ENCODE measurements at regions not wholly inside any gene's neighbourhood (a gene's known extent, or its start where the extent isn't known, plus 50 kb on each side); places are given as distances from the start of the nearest gene placed in this dataset.

DNA sequence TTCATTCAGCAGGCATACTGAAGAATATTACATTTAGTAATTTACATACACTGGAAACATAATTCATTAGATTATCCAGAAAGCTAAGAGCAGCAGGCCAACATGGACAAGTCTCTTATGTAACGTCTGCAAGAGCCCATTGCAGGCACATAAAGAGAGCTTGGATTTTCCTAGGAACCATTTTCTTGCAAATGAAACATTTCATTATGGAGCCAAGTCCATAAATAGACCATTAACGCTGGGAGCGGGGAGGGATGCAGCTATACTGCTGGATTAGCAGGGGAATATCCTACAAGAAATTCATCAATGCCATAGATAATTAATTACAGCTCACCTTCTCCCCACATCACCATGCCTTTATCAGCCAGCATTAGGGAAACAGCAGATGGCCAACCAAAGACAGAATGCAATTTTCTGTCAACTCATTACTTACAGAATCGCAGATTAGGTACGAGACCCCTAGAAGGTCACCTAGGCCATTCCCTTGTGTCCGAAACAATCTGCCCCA lies 170.4 kb downstream of the C1D start:
- H3K4me2 ChIP-seq (ENCODE audit: control insufficient read depth, extremely low read depth, insufficient read depth, low read depth, low read length) = no peak overlapping the region
- no peak for TF ChIP-seq EZH2 (IDR thresholded peaks at IDR 0.05; ENCODE audit: low read length)
- TF ChIP-seq, protein P1, sequence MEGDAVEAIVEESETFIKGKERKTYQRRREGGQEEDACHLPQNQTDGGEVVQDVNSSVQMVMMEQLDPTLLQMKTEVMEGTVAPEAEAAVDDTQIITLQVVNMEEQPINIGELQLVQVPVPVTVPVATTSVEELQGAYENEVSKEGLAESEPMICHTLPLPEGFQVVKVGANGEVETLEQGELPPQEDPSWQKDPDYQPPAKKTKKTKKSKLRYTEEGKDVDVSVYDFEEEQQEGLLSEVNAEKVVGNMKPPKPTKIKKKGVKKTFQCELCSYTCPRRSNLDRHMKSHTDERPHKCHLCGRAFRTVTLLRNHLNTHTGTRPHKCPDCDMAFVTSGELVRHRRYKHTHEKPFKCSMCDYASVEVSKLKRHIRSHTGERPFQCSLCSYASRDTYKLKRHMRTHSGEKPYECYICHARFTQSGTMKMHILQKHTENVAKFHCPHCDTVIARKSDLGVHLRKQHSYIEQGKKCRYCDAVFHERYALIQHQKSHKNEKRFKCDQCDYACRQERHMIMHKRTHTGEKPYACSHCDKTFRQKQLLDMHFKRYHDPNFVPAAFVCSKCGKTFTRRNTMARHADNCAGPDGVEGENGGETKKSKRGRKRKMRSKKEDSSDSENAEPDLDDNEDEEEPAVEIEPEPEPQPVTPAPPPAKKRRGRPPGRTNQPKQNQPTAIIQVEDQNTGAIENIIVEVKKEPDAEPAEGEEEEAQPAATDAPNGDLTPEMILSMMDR (optimal IDR thresholded peaks at IDR 0.05 in 1 of 3, IDR thresholded peaks at IDR 0.05 in 1 of 3, conservative IDR thresholded peaks at IDR 0.05 in 1 of 3; ENCODE audit: extremely low read depth in 1 of 3, insufficient read depth in 2 of 3, low read length in 3 of 3) = no peak
- no peaks in the 10 kb centered on the region for H3K9me1 ChIP-seq (ENCODE audit: control insufficient read depth, extremely low read depth, insufficient read depth, low read length)
- H3K4me1 ChIP-seq (ENCODE audit: control insufficient read depth, extremely low read depth, insufficient read depth, low read length) = no peaks in the 10 kb centered on the region
- H3K27me3 ChIP-seq (ENCODE audit: control insufficient read depth, extremely low read depth, insufficient read depth, low read length) = no peaks in the 10 kb centered on the region
- H3K4me3 ChIP-seq (ENCODE audit: control insufficient read depth in 2 of 3, extremely low read depth in 1 of 3, insufficient read depth in 2 of 3, low read depth in 1 of 3, low read length in 3 of 3) = no peak overlapping the region
- no peaks in the 10 kb centered on the region for H3K9me3 ChIP-seq (ENCODE audit: control insufficient read depth, low read depth, low read length)
- FAIRE-seq = no peak
- H3K27ac ChIP-seq (ENCODE audit: control insufficient read depth, insufficient read depth, low read length) = no peak overlapping the region
- dilution Hi-C loops (cut with MboI; ENCODE audit: extremely low pct_ligation_motif_present, low sequenced_read_pairs) = no loop called here
- no peak overlapping the region for H2AFZ ChIP-seq (ENCODE audit: control insufficient read depth, low read length)
- no peak for DNase-seq (ENCODE audit: low read depth, low spot score)
- no peaks in the 10 kb centered on the region for H3K79me2 ChIP-seq (ENCODE audit: control insufficient read depth, insufficient read depth, low read length)
- H3K9ac ChIP-seq (ENCODE audit: control insufficient read depth, extremely low read depth, insufficient read depth, low read length) = no peak overlapping the region
- H3K36me3 ChIP-seq (ENCODE audit: control insufficient read depth in 2 of 2, extremely low read depth in 1 of 2, insufficient read depth in 2 of 2, low read length in 2 of 2) = no peaks in the 10 kb centered on the region
- no peaks in the 10 kb centered on the region for H4K20me1 ChIP-seq (ENCODE audit: control insufficient read depth, extremely low read depth, insufficient read depth, low read length)

DNA sequence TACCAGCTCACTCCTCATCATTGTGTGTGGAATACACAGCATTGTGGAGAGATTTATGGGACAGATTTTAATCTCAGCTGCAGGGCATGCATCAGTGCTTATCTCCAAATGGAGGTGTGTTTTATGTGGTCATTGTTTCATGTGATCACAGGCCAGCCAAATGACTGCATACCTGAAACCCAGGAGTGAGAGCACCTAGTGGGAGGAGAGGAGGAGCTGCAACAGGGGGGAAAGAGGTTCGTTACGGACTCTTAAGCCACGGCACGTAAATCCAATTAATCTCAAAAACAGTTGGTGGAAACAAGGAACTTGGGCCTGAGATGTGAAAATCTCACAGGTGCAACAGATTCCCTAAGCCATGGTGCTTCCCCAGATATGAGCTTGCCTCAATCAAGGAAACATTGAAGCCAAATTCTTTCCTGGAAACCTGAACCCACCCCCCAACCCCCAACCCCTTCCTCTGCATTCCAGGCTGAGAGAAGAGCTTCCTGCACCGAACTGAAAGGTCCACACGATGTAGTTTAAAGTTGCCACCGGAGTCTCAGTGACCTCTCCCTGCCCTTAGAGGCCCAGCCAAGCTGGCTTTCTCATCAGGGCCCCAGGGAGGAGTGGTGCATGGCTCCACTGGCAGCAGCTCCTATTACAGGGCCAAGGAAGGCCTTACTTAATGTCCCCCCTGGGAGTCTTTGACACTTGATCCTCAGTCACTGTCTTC lies 167.4 kb downstream of the C1D start:
- no peaks in the 10 kb centered on the region for H3K79me2 ChIP-seq (ENCODE audit: control insufficient read depth, insufficient read depth, low read length)
- DNase-seq (ENCODE audit: low read depth, low spot score) = no peak
- no peak for FAIRE-seq
- no peaks in the 10 kb centered on the region for H3K9me3 ChIP-seq (ENCODE audit: control insufficient read depth, low read depth, low read length)
- no peaks in the 10 kb centered on the region for H3K27me3 ChIP-seq (ENCODE audit: control insufficient read depth, extremely low read depth, insufficient read depth, low read length)
- no peak overlapping the region for H3K9ac ChIP-seq (ENCODE audit: control insufficient read depth, extremely low read depth, insufficient read depth, low read length)
- H3K27ac ChIP-seq (ENCODE audit: control insufficient read depth, insufficient read depth, low read length) = no peak overlapping the region
- TF ChIP-seq EZH2 (IDR thresholded peaks at IDR 0.05; ENCODE audit: low read length) = no peak
- TF ChIP-seq, protein P1 (optimal IDR thresholded peaks at IDR 0.05 in 1 of 3, IDR thresholded peaks at IDR 0.05 in 1 of 3, conservative IDR thresholded peaks at IDR 0.05 in 1 of 3; ENCODE audit: extremely low read depth in 1 of 3, insufficient read depth in 2 of 3, low read length in 3 of 3) = no peak
- no peaks in the 10 kb centered on the region for H4K20me1 ChIP-seq (ENCODE audit: control insufficient read depth, extremely low read depth, insufficient read depth, low read length)
- no peaks in the 10 kb centered on the region for H3K4me1 ChIP-seq (ENCODE audit: control insufficient read depth, extremely low read depth, insufficient read depth, low read length)
- H3K4me2 ChIP-seq (ENCODE audit: control insufficient read depth, extremely low read depth, insufficient read depth, low read depth, low read length) = no peak overlapping the region
- H3K36me3 ChIP-seq (ENCODE audit: control insufficient read depth in 2 of 2, extremely low read depth in 1 of 2, insufficient read depth in 2 of 2, low read length in 2 of 2) = no peaks in the 10 kb centered on the region
- dilution Hi-C loops (cut with MboI; ENCODE audit: extremely low pct_ligation_motif_present, low sequenced_read_pairs) = no loop called here
- no peaks in the 10 kb centered on the region for H3K9me1 ChIP-seq (ENCODE audit: control insufficient read depth, extremely low read depth, insufficient read depth, low read length)
- H2AFZ ChIP-seq (ENCODE audit: control insufficient read depth, low read length) = no peak overlapping the region
- no peak overlapping the region for H3K4me3 ChIP-seq (ENCODE audit: control insufficient read depth in 2 of 3, extremely low read depth in 1 of 3, insufficient read depth in 2 of 3, low read depth in 1 of 3, low read length in 3 of 3)
